AG09319 (cell line): ENCODE measurements at regions not wholly inside any gene's neighbourhood (a gene's known extent, or its start where the extent isn't known, plus 50 kb on each side); places are given as distances from the start of the nearest gene placed in this dataset.

ENCODE experiments used
- DNase-seq: peaks from one replicate; pipeline ENCODE4 v3.0.0-alpha.2; 2010; ENCODE audit warnings: low read depth; ENCODE audit errors: extremely low read depth
- TF ChIP-seq, protein P1 (sequence below): IDR thresholded peaks from 2 replicates; pipeline ENCODE4 v1.5.1; 2011; ENCODE audit warnings: low read depth, mild to moderate bottlenecking, inconsistent platforms, low read length, moderate library complexity

GRCh38 chr7:19248115-19248514 lies 102.9 kb upstream of the FERD3L start:
- TF ChIP-seq, protein P1, sequence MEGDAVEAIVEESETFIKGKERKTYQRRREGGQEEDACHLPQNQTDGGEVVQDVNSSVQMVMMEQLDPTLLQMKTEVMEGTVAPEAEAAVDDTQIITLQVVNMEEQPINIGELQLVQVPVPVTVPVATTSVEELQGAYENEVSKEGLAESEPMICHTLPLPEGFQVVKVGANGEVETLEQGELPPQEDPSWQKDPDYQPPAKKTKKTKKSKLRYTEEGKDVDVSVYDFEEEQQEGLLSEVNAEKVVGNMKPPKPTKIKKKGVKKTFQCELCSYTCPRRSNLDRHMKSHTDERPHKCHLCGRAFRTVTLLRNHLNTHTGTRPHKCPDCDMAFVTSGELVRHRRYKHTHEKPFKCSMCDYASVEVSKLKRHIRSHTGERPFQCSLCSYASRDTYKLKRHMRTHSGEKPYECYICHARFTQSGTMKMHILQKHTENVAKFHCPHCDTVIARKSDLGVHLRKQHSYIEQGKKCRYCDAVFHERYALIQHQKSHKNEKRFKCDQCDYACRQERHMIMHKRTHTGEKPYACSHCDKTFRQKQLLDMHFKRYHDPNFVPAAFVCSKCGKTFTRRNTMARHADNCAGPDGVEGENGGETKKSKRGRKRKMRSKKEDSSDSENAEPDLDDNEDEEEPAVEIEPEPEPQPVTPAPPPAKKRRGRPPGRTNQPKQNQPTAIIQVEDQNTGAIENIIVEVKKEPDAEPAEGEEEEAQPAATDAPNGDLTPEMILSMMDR, result no peak
- no peak for DNase-seq

- TF ChIP-seq, protein P1, result no peak
Measured at GRCh38 chr7:19247017-19247416, 101.8 kb upstream of the FERD3L start.

DNA sequence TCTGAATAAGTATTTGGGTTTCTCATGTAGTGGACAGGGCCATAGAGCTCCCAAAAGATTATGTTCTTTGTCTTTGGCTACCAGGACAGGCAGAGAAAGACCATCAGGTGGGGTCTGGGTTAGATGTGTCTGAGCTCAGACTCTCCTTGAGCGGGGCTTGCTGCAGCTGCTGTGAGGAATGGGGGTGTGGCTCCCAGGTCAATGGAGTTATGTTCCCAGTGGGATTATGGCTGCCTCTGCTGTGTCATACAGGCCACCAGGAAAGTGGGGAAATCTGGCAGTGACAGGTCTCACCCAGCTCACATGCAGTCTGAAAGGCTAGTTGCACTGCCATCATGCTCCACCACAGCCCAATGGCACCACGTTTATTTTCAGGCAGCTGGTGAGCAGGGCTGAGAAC lies 97.0 kb upstream of the FERD3L start:
- TF ChIP-seq, protein P1, result no peak
- DNase-seq, result no peak

More at GRCh38 chr7:19247017-19247416, 101.8 kb upstream of the FERD3L start:
- no peak for DNase-seq

GRCh38 chr7:19239951-19240350 lies 94.7 kb upstream of the FERD3L start:
- TF ChIP-seq, protein P1, result no peak
- DNase-seq, result no peak

GRCh38 chr7:19235680-19236079 lies 90.5 kb upstream of the FERD3L start:
- TF ChIP-seq, protein P1, result no peak

DNA sequence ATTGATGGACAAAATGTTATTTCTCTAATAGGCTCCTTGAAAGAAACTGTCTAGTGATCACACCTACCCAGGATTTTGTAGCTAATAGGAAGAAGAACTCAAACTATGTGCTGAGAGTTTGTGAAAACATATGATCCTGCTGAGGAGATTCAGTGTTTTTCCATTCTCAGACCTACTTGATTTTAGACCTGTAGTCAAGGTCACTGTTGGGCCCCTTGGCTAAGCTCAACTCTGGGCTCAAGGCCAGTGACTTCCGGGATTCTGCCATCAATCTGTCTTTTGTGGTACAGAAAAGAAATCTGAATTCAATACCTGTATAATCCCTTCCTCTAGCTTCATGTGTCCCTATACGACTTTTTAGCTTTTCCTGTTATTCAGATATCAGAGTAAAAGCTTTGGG lies 79.7 kb upstream of the FERD3L start:
- no peak for DNase-seq
- TF ChIP-seq, protein P1, result no peak

More at GRCh38 chr7:19235680-19236079, 90.5 kb upstream of the FERD3L start:
- no peak for DNase-seq

- peak; percentile 15 for DNase-seq
- TF ChIP-seq, protein P1, result no peak
Measured at GRCh38 chr7:19215412-19215811, 70.2 kb upstream of the FERD3L start.
